Liver (tissue), 7 donors: ENCODE measurements at regions not wholly inside any gene's neighbourhood (a gene's known extent, or its start where the extent isn't known, plus 50 kb on each side); places are given as distances from the start of the nearest gene placed in this dataset.
"Not testable (repeated sequence)": the region's sequence is repeated elsewhere in the genome, so short reads cannot be mapped to it uniquely, and the experiment has no call there.

ENCODE experiments used
- DNase-seq: peaks from one replicate; pipeline ENCODE4 v3.0.0-alpha.2; 2017; ENCODE audit warnings: low spot score
- H3K27ac ChIP-seq, 2 donors: one replicate each; pipeline ENCODE4 v1.7.0; 2013; ENCODE audit warnings: inconsistent platforms in 2 of 2, low read length in 2 of 2, control low read depth in 1 of 2, low read depth in 1 of 2, mild to moderate bottlenecking in 1 of 2
- H3K27me3 ChIP-seq, 4 donors: one replicate each; pipeline versions ENCODE4 v1.6.1 to v1.7.0; 2013; ENCODE audit warnings: low read length in 3 of 4, inconsistent platforms in 1 of 4, mild to moderate bottlenecking in 1 of 4, moderate library complexity in 1 of 4; ENCODE audit not compliant: control insufficient read depth in 4 of 4, insufficient read depth in 4 of 4
- H3K36me3 ChIP-seq, 4 donors: one replicate each; pipeline versions ENCODE4 v1.6.1 to v1.7.0; 2013; ENCODE audit warnings: low read length in 3 of 4, mild to moderate bottlenecking in 3 of 4, low read depth in 1 of 4, moderate library complexity in 1 of 4; ENCODE audit not compliant: control insufficient read depth in 4 of 4, insufficient read depth in 3 of 4
- H3K4me1 ChIP-seq, 4 donors: one replicate each; pipeline versions ENCODE4 v1.6.1 to v1.7.0; 2013; ENCODE audit warnings: low read length in 3 of 4, mild to moderate bottlenecking in 3 of 4, moderate library complexity in 1 of 4; ENCODE audit not compliant: control insufficient read depth in 4 of 4, insufficient read depth in 4 of 4
- H3K4me3 ChIP-seq, 3 donors: one replicate each; pipeline versions ENCODE4 v1.6.1 to v1.7.0; 2013; ENCODE audit warnings: low read length in 3 of 3, control low read depth in 1 of 3, low read depth in 1 of 3, mild to moderate bottlenecking in 1 of 3
- H3K9ac ChIP-seq, 2 donors: one replicate each; pipeline ENCODE4 v1.7.0; 2013; ENCODE audit warnings: low read length in 2 of 2, mild to moderate bottlenecking in 2 of 2, moderate library complexity in 2 of 2, control low read depth in 1 of 2, low read depth in 1 of 2
- H3K9me3 ChIP-seq, 4 donors: one replicate each; pipeline versions ENCODE4 v1.6.1 to v1.7.0; 2013; ENCODE audit warnings: low read length in 3 of 4; ENCODE audit not compliant: control insufficient read depth in 4 of 4
- ATF3 ChIP-seq: IDR thresholded peaks from 2 replicates; pipeline ENCODE4 v1.6.1; 2016; ENCODE audit warnings: antibody characterized with exemption
- EGR1 ChIP-seq, 2 donors: IDR thresholded peaks; 2 replicates each; pipeline ENCODE4 v1.6.1; 2016 to 2018; ENCODE audit warnings: antibody characterized with exemption in 2 of 2, low read depth in 2 of 2
- FOXA1 ChIP-seq: IDR thresholded peaks from 2 replicates; pipeline ENCODE4 v1.6.1; 2016; ENCODE audit warnings: antibody characterized with exemption
- FOXA2 ChIP-seq: IDR thresholded peaks from 2 replicates; pipeline ENCODE4 v1.6.1; 2016; ENCODE audit warnings: antibody characterized with exemption
- HNF4A ChIP-seq, 2 donors: conservative IDR thresholded peaks; 2 replicates each; pipeline ENCODE4 v1.6.1; 2016; ENCODE audit warnings: antibody characterized with exemption in 2 of 2, mild to moderate bottlenecking in 2 of 2
- HNF4G ChIP-seq: IDR thresholded peaks from 2 replicates; pipeline ENCODE4 v1.6.1; 2016; ENCODE audit warnings: antibody characterized with exemption
- JUND ChIP-seq, 2 donors: IDR thresholded peaks; 2 replicates each; pipeline ENCODE4 v1.6.1; 2016; ENCODE audit warnings: antibody characterized with exemption in 2 of 2
- NR2F2 ChIP-seq: IDR thresholded peaks from 2 replicates; pipeline ENCODE4 v1.6.1; 2016; ENCODE audit warnings: antibody characterized with exemption
- RAD21 ChIP-seq, 2 donors: IDR thresholded peaks; 2 replicates each; pipeline ENCODE4 v1.6.1; 2016; ENCODE audit warnings: antibody characterized with exemption in 2 of 2, mild to moderate bottlenecking in 2 of 2
- REST ChIP-seq: IDR thresholded peaks from 2 replicates; pipeline ENCODE4 v1.6.1; 2016; ENCODE audit warnings: antibody characterized with exemption, mild to moderate bottlenecking
- SP1 ChIP-seq: IDR thresholded peaks from 2 replicates; pipeline ENCODE4 v1.6.1; 2018; ENCODE audit warnings: antibody characterized with exemption, mild to moderate bottlenecking
- YY1 ChIP-seq: IDR thresholded peaks from 2 replicates; pipeline ENCODE4 v1.6.1; 2016; ENCODE audit warnings: antibody characterized with exemption, mild to moderate bottlenecking
- ZBTB33 ChIP-seq: IDR thresholded peaks from 2 replicates; pipeline ENCODE4 v1.6.1; 2016; ENCODE audit warnings: antibody characterized with exemption
- WGBS: extraction: QIAGEN DNeasy Blood & Tissue Kit; methylation state at CpG from one replicate; pipeline ENCODE4 v1.1.7; 2013; 5-methylcytosine and 5-hydroxymethylcytosine counted together
- donor health status: healthy.
- donor health status: healthy.
- donor health status: healthy.
- donor health status: healthy.

GRCh38 chr2:166647935-166648334 is 153.9 kb upstream of the SCN7A start:
- no peak for DNase-seq
- TF ChIP-seq HNF4G = no peak
- no peak for TF ChIP-seq FOXA2
- no peak for TF ChIP-seq JUND (IDR thresholded peaks at IDR 0.05)
- no peak for TF ChIP-seq REST
- no peak for TF ChIP-seq NR2F2
- TF ChIP-seq EGR1 (IDR thresholded peaks at IDR 0.05; ENCODE audit: low read depth in 2 of 2) = no peak
- no peak for TF ChIP-seq SP1
- TF ChIP-seq ATF3 = no peak
- H3K36me3 ChIP-seq = no peaks in the 10 kb centered on the region
- no peak overlapping the region for H3K27ac ChIP-seq
- H3K4me3 ChIP-seq = no peak overlapping the region
- H3K27me3 ChIP-seq = no peaks in the 10 kb centered on the region
- 93% methylated on average over 2 of the region's 2 CpGs for WGBS
- H3K4me1 ChIP-seq = no peaks in the 10 kb centered on the region
- no peak overlapping the region for H3K9ac ChIP-seq
- H3K9me3 ChIP-seq = no peaks in the 10 kb centered on the region

GRCh38 chr2:166643980-166644379 is 149.9 kb upstream of the SCN7A start:
- H3K4me3 ChIP-seq = no peak overlapping the region
- no peak for TF ChIP-seq REST
- TF ChIP-seq EGR1 (IDR thresholded peaks at IDR 0.05; ENCODE audit: low read depth in 2 of 2) = no peak
- no peak for TF ChIP-seq RAD21 (IDR thresholded peaks at IDR 0.05)
- TF ChIP-seq HNF4G = no peak
- TF ChIP-seq YY1 = no peak
- no peak for TF ChIP-seq HNF4A (conservative IDR thresholded peaks at IDR 0.05)
- no peak for TF ChIP-seq SP1
- no peak for TF ChIP-seq ZBTB33
- TF ChIP-seq FOXA1 = no peak
- no peak for TF ChIP-seq JUND (IDR thresholded peaks at IDR 0.05)
- no peak for DNase-seq
- H3K4me1 ChIP-seq = no peaks in the 10 kb centered on the region
- no peak overlapping the region for H3K27ac ChIP-seq
- H3K9me3 ChIP-seq = no peaks in the 10 kb centered on the region
- WGBS = 71% methylated on average over 1 of the region's 1 CpG
- no peaks in the 10 kb centered on the region for H3K27me3 ChIP-seq
- H3K9ac ChIP-seq = no peak overlapping the region
- H3K36me3 ChIP-seq = no peaks in the 10 kb centered on the region

- H3K9me3 ChIP-seq, H3K27me3 ChIP-seq, H3K4me1 ChIP-seq, H3K27ac ChIP-seq, H3K36me3 ChIP-seq, H3K9ac ChIP-seq, H3K4me3 ChIP-seq, DNase-seq: not testable (repeated sequence)
- whole genome bisulfite sequencing = 82% methylated on average over 3 of the region's 3 CpGs
These were observed 147.5 kb upstream of the SCN7A start for GRCh38 chr2:166641516-166641915.
